Activated CD4-positive, alpha-beta memory T cell treated with anti-CD3 and anti-CD28 coated beads, Interleukin-2, amount 10 ng/mL, durations not matched to agents 7 days and 5 days (primary cell): ENCODE measurements at regions not wholly inside any gene's neighbourhood (a gene's known extent, or its start where the extent isn't known, plus 50 kb on each side); places are given as distances from the start of the nearest gene placed in this dataset.

ENCODE experiments used
- CTCF ChIA-PET: fragments of 350-600 bp; sonication (Branson Sonifier 250); formaldehyde crosslinking; loops from one replicate; lab custom pipeline; 2021; ENCODE audit warnings: antibody characterized with exemption, inconsistent platforms; lab: Charles Lee
- POLR2A ChIA-PET: fragments of 350-600 bp; sonication (Branson Sonifier 250); formaldehyde crosslinking; loops from one replicate; lab custom pipeline; 2021; ENCODE audit warnings: antibody characterized with exemption; lab: Charles Lee
- DNase-seq: peaks from one replicate; pipeline ENCODE4 v3.0.0-alpha.2; 2020
- H3K27ac Mint-ChIP-seq: one replicate; pipeline ENCODE4 v1.8.0; 2021; ENCODE audit warnings: mild to moderate bottlenecking, mixed read lengths
- H3K27me3 Mint-ChIP-seq: one replicate; pipeline ENCODE4 v1.8.0; 2021; ENCODE audit warnings: mixed read lengths
- H3K36me3 Mint-ChIP-seq: one replicate; pipeline ENCODE4 v1.8.0; 2021; ENCODE audit warnings: low read depth, mixed read lengths
- H3K4me1 Mint-ChIP-seq: one replicate; pipeline ENCODE4 v1.8.0; 2021; ENCODE audit warnings: mixed read lengths
- H3K4me3 Mint-ChIP-seq: one replicate; pipeline ENCODE4 v1.8.0; 2021; ENCODE audit warnings: mild to moderate bottlenecking, mixed read lengths
- H3K9me3 Mint-ChIP-seq: one replicate; pipeline ENCODE4 v1.8.0; 2021; ENCODE audit warnings: mixed read lengths

GRCh38 chr17:11130367-11130766 is 110.6 kb upstream of the SHISA6 start:
- CTCF ChIA-PET = no interaction called here
- Mint-ChIP-seq H3K9me3 (peaks cover 4% of the 10 kb centered on the region), H3K4me3 (no peak overlapping the region), H3K27me3 (no peaks in the 10 kb centered on the region), H3K27ac (no peak overlapping the region), H3K4me1 (no peaks in the 10 kb centered on the region), H3K36me3 (no peaks in the 10 kb centered on the region)
- DNase-seq = no peak
- POLR2A ChIA-PET = no interaction called here

- ChIA-PET CTCF (interaction anchor here (0.7 kb wide), 1 partner anchor 70 kb away, joined by 5 read pairs; no protein-coding TSS in a partner anchor), POLR2A (no interaction called here)
- H3K27ac Mint-ChIP-seq = no peak overlapping the region
Observed at GRCh38 chr17:11122908-11123307, 118.1 kb upstream of the SHISA6 start.

DNA sequence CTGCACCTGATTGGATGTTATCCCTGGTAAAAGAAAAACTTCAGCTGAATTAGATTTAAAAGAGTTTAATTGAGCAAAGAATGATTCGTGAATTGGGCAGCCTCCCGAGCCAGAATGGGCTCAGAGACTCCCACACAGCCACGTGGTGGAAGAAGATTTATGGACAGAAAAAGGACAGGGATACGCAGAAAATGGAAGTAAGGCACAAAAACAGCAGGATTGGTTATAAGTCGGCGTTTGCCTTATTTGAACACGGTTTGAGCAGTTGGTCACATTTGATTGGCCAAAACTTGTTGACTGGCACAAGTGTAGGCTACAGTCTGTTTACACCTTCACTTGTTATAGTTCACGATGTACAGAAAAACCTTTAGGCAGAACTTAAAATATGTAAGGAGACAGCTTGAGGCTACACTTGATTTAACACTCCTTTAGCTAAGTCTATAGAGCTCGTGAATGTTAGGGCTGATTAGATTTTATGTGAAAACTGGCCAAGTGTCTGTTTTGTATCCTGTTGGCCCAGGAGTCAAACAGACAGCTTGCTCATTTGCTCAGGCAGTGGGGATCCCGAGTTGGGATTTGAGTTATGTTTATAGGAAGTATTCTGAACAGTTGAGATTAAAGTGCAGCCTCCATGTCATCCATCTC is 119.5 kb upstream of the SHISA6 start:
- Mint-ChIP-seq H3K36me3 (no peaks in the 10 kb centered on the region), H3K27ac (no peak overlapping the region), H3K4me1 (no peaks in the 10 kb centered on the region), H3K27me3 (no peaks in the 10 kb centered on the region), H3K4me3 (no peak overlapping the region), H3K9me3 (peaks cover 23% of the 10 kb centered on the region)
- CTCF ChIA-PET = no interaction called here
- POLR2A ChIA-PET = no interaction called here
- no peak for DNase-seq

More at GRCh38 chr17:11122908-11123307, 118.1 kb upstream of the SHISA6 start:
- H3K27me3 Mint-ChIP-seq = no peaks in the 10 kb centered on the region
- no peak overlapping the region for H3K4me3 Mint-ChIP-seq
- no peaks in the 10 kb centered on the region for H3K36me3 Mint-ChIP-seq
- DNase-seq = no peak
- no peaks in the 10 kb centered on the region for H3K4me1 Mint-ChIP-seq
- peaks cover 22% of the 10 kb centered on the region for H3K9me3 Mint-ChIP-seq

DNA sequence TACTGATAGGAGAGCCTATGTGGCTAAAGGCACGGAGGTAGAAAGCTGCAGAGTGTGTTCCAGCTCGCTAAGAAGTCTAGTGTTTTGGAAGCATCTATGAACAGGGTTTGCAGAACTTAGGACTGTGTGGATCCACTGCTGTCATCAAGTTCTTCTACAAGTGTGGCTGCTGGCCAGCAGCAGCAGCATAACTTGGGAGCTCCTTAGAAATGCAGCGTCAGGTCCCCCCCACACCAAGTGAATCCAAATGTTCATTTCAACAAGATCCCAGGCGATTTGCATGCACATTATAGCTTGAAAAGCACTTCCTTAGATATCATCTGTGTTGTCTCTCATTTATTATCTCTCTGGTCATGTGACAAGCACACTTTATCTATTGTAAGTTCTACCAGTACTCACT is 131.9 kb upstream of the SHISA6 start:
- CTCF ChIA-PET = interaction anchor here (0.6 kb wide), 1 partner anchor 30 kb away, joined by 3 read pairs; no protein-coding TSS in a partner anchor
- POLR2A ChIA-PET = no interaction called here
- no peak for DNase-seq

GRCh38 chr17:11105141-11105540 is 135.9 kb upstream of the SHISA6 start:
- no peak overlapping the region for H3K4me3 Mint-ChIP-seq
- no peak overlapping the region for H3K27ac Mint-ChIP-seq
- H3K9me3 Mint-ChIP-seq = peaks cover 12% of the 10 kb centered on the region
- ChIA-PET CTCF (no interaction called here), POLR2A (no interaction called here)
- DNase-seq = no peak
- no peaks in the 10 kb centered on the region for H3K4me1 Mint-ChIP-seq
- H3K27me3 Mint-ChIP-seq = no peaks in the 10 kb centered on the region
- no peaks in the 10 kb centered on the region for H3K36me3 Mint-ChIP-seq

More for the DNA sequence above, 131.9 kb upstream of the SHISA6 start:
- Mint-ChIP-seq H3K27ac (no peak overlapping the region), H3K4me1 (no peaks in the 10 kb centered on the region), H3K4me3 (no peak overlapping the region), H3K27me3 (no peaks in the 10 kb centered on the region), H3K9me3 (peaks cover 14% of the 10 kb centered on the region), H3K36me3 (no peaks in the 10 kb centered on the region)

DNA sequence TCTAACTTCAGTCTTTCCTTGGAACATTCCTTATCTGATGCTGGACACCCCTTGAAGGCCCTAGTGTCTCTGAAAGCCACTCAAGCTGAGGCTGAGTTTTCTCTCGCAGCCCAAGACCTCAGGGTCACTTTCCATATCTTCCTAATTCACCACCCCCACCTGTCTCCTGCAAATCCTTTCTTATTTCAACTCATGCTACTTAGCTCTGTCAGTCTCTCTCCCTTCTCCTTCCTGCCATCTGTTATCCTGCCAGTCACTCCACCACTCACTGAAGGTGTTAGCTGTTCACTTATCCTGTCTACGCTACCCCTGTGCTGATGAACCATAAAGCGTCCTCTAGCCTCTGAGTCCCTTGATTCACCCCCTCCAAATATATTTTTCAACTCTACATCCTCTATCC is 143.9 kb upstream of the SHISA6 start:
- Mint-ChIP-seq H3K36me3 (no peaks in the 10 kb centered on the region), H3K4me3 (no peak overlapping the region), H3K27me3 (no peaks in the 10 kb centered on the region), H3K4me1 (no peaks in the 10 kb centered on the region), H3K9me3 (peaks cover 6% of the 10 kb centered on the region), H3K27ac (no peak overlapping the region)
- no peak for DNase-seq
- ChIA-PET POLR2A (no interaction called here), CTCF (no interaction called here)

GRCh38 chr17:11094331-11094730 is 146.7 kb upstream of the SHISA6 start:
- ChIA-PET CTCF (no interaction called here), POLR2A (no interaction called here)
- H3K27me3 Mint-ChIP-seq = no peaks in the 10 kb centered on the region
- no peak overlapping the region for H3K27ac Mint-ChIP-seq
- peaks cover 14% of the 10 kb centered on the region for H3K9me3 Mint-ChIP-seq
- no peak overlapping the region for H3K4me3 Mint-ChIP-seq
- no peaks in the 10 kb centered on the region for H3K36me3 Mint-ChIP-seq
- H3K4me1 Mint-ChIP-seq = no peaks in the 10 kb centered on the region
- no peak for DNase-seq

DNA sequence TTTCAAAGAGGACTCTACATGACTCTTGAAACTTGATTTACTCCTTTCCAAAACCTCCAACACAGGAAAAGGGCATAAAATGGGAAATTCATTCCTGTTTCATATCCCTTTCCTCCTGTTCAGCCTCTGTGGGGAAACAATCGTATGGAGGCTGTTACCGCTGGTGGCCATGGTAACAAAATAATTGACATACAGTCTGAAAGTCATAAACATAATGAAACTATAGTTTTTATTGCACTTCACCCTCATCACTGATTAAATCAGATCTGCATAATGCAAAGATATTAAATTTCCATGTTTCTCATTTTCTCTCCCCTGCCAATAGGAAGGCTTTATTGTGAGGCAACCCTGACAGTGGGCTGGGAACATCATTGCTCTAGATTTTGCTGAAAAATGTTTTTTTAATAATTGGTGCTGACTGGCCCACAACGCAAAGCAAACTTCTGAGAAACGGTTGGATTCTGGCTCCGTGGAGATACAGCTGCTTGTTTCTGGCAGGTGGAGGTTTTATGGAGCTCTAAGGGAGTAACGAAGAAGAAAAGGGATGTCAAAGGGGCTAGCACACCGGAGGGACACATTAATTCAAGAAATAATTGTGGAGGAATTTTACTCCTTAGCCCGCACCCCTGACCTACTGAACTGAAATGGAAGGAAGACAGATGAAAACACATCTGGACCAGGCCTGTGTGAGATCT is 154.2 kb upstream of the SHISA6 start:
- no peak for DNase-seq
- no peaks in the 10 kb centered on the region for H3K36me3 Mint-ChIP-seq

GRCh38 chr17:11082559-11082958 is 158.5 kb upstream of the SHISA6 start:
- CTCF ChIA-PET = no interaction called here

More for the DNA sequence above, 154.2 kb upstream of the SHISA6 start:
- no peaks in the 10 kb centered on the region for H3K4me1 Mint-ChIP-seq
- ChIA-PET CTCF (no interaction called here), POLR2A (no interaction called here)
- H3K27me3 Mint-ChIP-seq = no peaks in the 10 kb centered on the region
- no peak overlapping the region for H3K27ac Mint-ChIP-seq
- peaks cover 10% of the 10 kb centered on the region for H3K9me3 Mint-ChIP-seq
- no peak overlapping the region for H3K4me3 Mint-ChIP-seq

DNA sequence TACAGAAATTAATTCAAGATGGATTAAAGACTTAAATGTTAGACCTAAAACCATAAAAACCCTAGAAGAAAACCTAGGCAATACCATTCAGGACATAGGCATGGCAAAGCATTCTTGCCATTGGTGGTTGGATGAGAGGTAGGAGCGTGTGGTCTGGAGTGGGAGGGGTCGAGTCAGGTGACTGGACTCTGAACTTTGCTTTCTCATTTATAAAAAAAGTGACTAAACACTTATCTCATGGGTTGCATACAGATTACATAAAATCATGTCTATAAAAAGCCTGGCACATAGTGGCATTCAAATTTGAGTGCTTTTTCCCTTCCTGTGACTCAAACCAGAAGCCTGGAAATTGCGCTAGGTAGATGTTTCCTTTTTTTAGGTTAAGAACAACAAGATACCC is 159.7 kb upstream of the SHISA6 start:
- DNase-seq = no peak
- POLR2A ChIA-PET = no interaction called here
- no peaks in the 10 kb centered on the region for H3K27me3 Mint-ChIP-seq
- no peaks in the 10 kb centered on the region for H3K36me3 Mint-ChIP-seq
- peaks cover 2% of the 10 kb centered on the region for H3K9me3 Mint-ChIP-seq
- H3K4me3 Mint-ChIP-seq = no peak overlapping the region
- CTCF ChIA-PET = no interaction called here
- H3K27ac Mint-ChIP-seq = no peak overlapping the region
- no peaks in the 10 kb centered on the region for H3K4me1 Mint-ChIP-seq

More at GRCh38 chr17:11082559-11082958, 158.5 kb upstream of the SHISA6 start:
- DNase-seq = no peak
- no peak overlapping the region for H3K4me3 Mint-ChIP-seq
- H3K36me3 Mint-ChIP-seq = no peaks in the 10 kb centered on the region
- no peaks in the 10 kb centered on the region for H3K27me3 Mint-ChIP-seq
- peaks cover 2% of the 10 kb centered on the region for H3K9me3 Mint-ChIP-seq
- H3K27ac Mint-ChIP-seq = no peak overlapping the region
- H3K4me1 Mint-ChIP-seq = no peaks in the 10 kb centered on the region
- POLR2A ChIA-PET = no interaction called here

GRCh38 chr17:11077673-11078072 is 163.3 kb upstream of the SHISA6 start:
- Mint-ChIP-seq H3K36me3 (no peaks in the 10 kb centered on the region), H3K27me3 (no peaks in the 10 kb centered on the region), H3K9me3 (peaks cover 4% of the 10 kb centered on the region), H3K27ac (no peak overlapping the region), H3K4me3 (no peak overlapping the region), H3K4me1 (no peaks in the 10 kb centered on the region)
- ChIA-PET POLR2A (no interaction called here), CTCF (no interaction called here)
- no peak for DNase-seq

GRCh38 chr17:11074451-11074850 is 166.6 kb upstream of the SHISA6 start:
- Mint-ChIP-seq H3K9me3 (peaks cover 6% of the 10 kb centered on the region), H3K4me3 (no peak overlapping the region), H3K36me3 (no peaks in the 10 kb centered on the region), H3K27me3 (no peaks in the 10 kb centered on the region), H3K4me1 (no peaks in the 10 kb centered on the region), H3K27ac (no peak overlapping the region)
- ChIA-PET POLR2A (no interaction called here), CTCF (interaction anchor here (0.6 kb wide), 1 partner anchor 1723 kb away, joined by 3 read pairs; no protein-coding TSS in a partner anchor)
- DNase-seq = no peak

- Mint-ChIP-seq H3K4me1 (no peaks in the 10 kb centered on the region), H3K36me3 (no peaks in the 10 kb centered on the region), H3K27me3 (no peaks in the 10 kb centered on the region), H3K9me3 (peaks cover 13% of the 10 kb centered on the region), H3K27ac (no peak overlapping the region), H3K4me3 (no peak overlapping the region)
- DNase-seq = no peak
- ChIA-PET POLR2A (no interaction called here), CTCF (no interaction called here)
Observed at GRCh38 chr17:11056926-11057325, 184.1 kb upstream of the SHISA6 start.

GRCh38 chr17:11053846-11054245 is 187.2 kb upstream of the SHISA6 start:
- ChIA-PET POLR2A (no interaction called here), CTCF (no interaction called here)
- Mint-ChIP-seq H3K27ac (no peak overlapping the region), H3K4me3 (no peak overlapping the region), H3K27me3 (no peaks in the 10 kb centered on the region), H3K4me1 (no peaks in the 10 kb centered on the region), H3K9me3 (peaks cover 10% of the 10 kb centered on the region), H3K36me3 (no peaks in the 10 kb centered on the region)
- DNase-seq = no peak
